Fibroblast of lung (primary cell): ENCODE measurements at regions not wholly inside any gene's neighbourhood (a gene's known extent, or its start where the extent isn't known, plus 50 kb on each side); places are given as distances from the start of the nearest gene placed in this dataset.

Source experiments
- DNase-seq, 2 donors: peaks; one replicate each; pipeline versions ENCODE4 v3.0.0 to v3.0.0-alpha.2; 2010; ENCODE audit warnings: low read depth in 2 of 2
- H2AFZ ChIP-seq: 2 replicates; pipeline ENCODE4 v1.5.1; 2012; ENCODE audit warnings: low read length, control low read depth, inconsistent platforms
- H3K27ac ChIP-seq: 2 replicates; pipeline ENCODE4 v1.5.1; 2011; ENCODE audit warnings: low read length, control low read depth; ENCODE audit not compliant: insufficient read depth
- H3K27me3 ChIP-seq: 2 replicates; pipeline ENCODE4 v1.5.1; 2011; ENCODE audit warnings: mild to moderate bottlenecking, low read length; ENCODE audit not compliant: control insufficient read depth, insufficient read depth
- H3K36me3 ChIP-seq: 2 replicates; pipeline ENCODE4 v1.5.1; 2011; ENCODE audit warnings: low read length; ENCODE audit not compliant: control insufficient read depth, insufficient read depth
- H3K4me1 ChIP-seq: 2 replicates; pipeline ENCODE4 v1.5.1; 2011; ENCODE audit warnings: low read length; ENCODE audit not compliant: control insufficient read depth, insufficient read depth; ENCODE audit errors: extremely low read depth
- H3K4me2 ChIP-seq: 2 replicates; pipeline ENCODE4 v1.5.1; 2011; ENCODE audit warnings: low read length, control low read depth; ENCODE audit not compliant: insufficient read depth; ENCODE audit errors: extremely low read depth
- H3K4me3 ChIP-seq, 4 experiments: fragments of 200-600 bp in 1 of 4; sonication (generic) in 1 of 4; replicated peaks in 1 of 4; 2 replicates each; pipeline ENCODE4 v1.5.1; 2011 to 2016; ENCODE audit warnings: low read length in 4 of 4, low read depth in 3 of 4, mild to moderate bottlenecking in 3 of 4, control low read depth in 2 of 4, inconsistent platforms in 1 of 4, mixed read lengths in 1 of 4; ENCODE audit not compliant: insufficient read depth in 1 of 4; ENCODE audit errors: control extremely low read depth in 1 of 4
- H3K79me2 ChIP-seq: 2 replicates; pipeline ENCODE4 v1.5.1; 2012; ENCODE audit warnings: mild to moderate bottlenecking, low read length, inconsistent platforms; ENCODE audit not compliant: control insufficient read depth, insufficient read depth
- H3K9ac ChIP-seq: 2 replicates; pipeline ENCODE4 v1.5.1; 2011; ENCODE audit warnings: mild to moderate bottlenecking, low read length, control low read depth; ENCODE audit not compliant: insufficient read depth
- H3K9me3 ChIP-seq: 2 replicates; pipeline ENCODE4 v1.5.1; 2012; ENCODE audit warnings: low read depth, low read length; ENCODE audit not compliant: control insufficient read depth, insufficient read depth
- H4K20me1 ChIP-seq: 2 replicates; pipeline ENCODE4 v1.5.1; 2011; ENCODE audit warnings: low read length; ENCODE audit not compliant: control insufficient read depth, insufficient read depth; ENCODE audit errors: extremely low read depth
- CTCF ChIP-seq, 2 donors: IDR thresholded peaks in 1 of 2; conservative IDR thresholded peaks in 1 of 2; 1 replicate in 1 of 2; 2 replicates in 1 of 2; pipeline ENCODE4 v1.5.1; 2011 to 2012; ENCODE audit warnings: low read length in 2 of 2, control low read depth in 1 of 2, inconsistent platforms in 1 of 2, low read depth in 1 of 2, mild to moderate bottlenecking in 1 of 2
- EZH2 ChIP-seq: IDR thresholded peaks from 2 replicates; pipeline ENCODE4 v1.5.1; 2012; ENCODE audit warnings: low read length, control low read depth, mild to moderate bottlenecking; ENCODE audit errors: missing control alignments

DNA sequence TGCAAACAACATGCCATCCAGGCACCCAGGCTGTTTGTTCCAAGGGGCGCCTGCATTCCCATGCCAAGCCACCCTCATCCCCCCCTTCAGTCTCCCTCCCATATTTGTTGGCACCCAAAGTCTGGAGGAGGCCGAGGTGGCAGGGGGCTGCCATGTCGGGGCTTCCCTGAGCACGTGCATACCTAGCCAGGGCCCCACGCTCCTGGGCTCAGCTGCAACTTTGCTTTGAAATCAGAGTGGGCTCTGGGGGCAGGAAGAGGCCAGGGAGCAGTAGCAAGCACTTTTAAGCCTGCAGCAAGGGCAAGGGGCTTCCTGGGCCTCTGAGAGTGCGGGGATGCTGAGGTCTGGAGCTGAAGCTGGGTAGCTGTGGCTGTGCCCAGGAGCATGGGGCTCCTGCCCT is 655.9 kb upstream of the EYS start:
- no peak for TF ChIP-seq CTCF (conservative IDR thresholded peaks at IDR 0.05 in 1 of 2, IDR thresholded peaks at IDR 0.05 in 1 of 2; ENCODE audit: low read depth in 1 of 2, low read length in 2 of 2)
- TF ChIP-seq EZH2: no peak
- no peaks in the 10 kb centered on the region for H3K9me3 ChIP-seq

GRCh38 chr6:66361886-66362285 is 654.9 kb upstream of the EYS start:
- H3K27me3 ChIP-seq: no peaks in the 10 kb centered on the region
- no peaks in the 10 kb centered on the region for H3K36me3 ChIP-seq
- TF ChIP-seq CTCF (conservative IDR thresholded peaks at IDR 0.05 in 1 of 2, IDR thresholded peaks at IDR 0.05 in 1 of 2; ENCODE audit: low read depth in 1 of 2, low read length in 2 of 2) (no peak), EZH2 (no peak)
- H3K27ac ChIP-seq: no peak overlapping the region
- no peaks in the 10 kb centered on the region for H3K79me2 ChIP-seq
- no peaks in the 10 kb centered on the region for H3K9me3 ChIP-seq
- H3K9ac ChIP-seq: no peak overlapping the region
- DNase-seq: no peak
- no peak overlapping the region for H3K4me2 ChIP-seq
- no peaks in the 10 kb centered on the region for H4K20me1 ChIP-seq
- no peak overlapping the region for H3K4me3 ChIP-seq
- H2AFZ ChIP-seq: no peak overlapping the region
- no peaks in the 10 kb centered on the region for H3K4me1 ChIP-seq

More for the DNA sequence above, 655.9 kb upstream of the EYS start:
- H3K36me3 ChIP-seq: no peaks in the 10 kb centered on the region
- no peaks in the 10 kb centered on the region for H3K79me2 ChIP-seq
- H3K4me3 ChIP-seq: no peak overlapping the region
- H3K4me1 ChIP-seq: no peaks in the 10 kb centered on the region
- no peaks in the 10 kb centered on the region for H3K27me3 ChIP-seq
- no peak overlapping the region for H2AFZ ChIP-seq
- no peak overlapping the region for H3K27ac ChIP-seq
- no peaks in the 10 kb centered on the region for H4K20me1 ChIP-seq
- no peak for DNase-seq
- no peak overlapping the region for H3K4me2 ChIP-seq
- no peak overlapping the region for H3K9ac ChIP-seq

DNA sequence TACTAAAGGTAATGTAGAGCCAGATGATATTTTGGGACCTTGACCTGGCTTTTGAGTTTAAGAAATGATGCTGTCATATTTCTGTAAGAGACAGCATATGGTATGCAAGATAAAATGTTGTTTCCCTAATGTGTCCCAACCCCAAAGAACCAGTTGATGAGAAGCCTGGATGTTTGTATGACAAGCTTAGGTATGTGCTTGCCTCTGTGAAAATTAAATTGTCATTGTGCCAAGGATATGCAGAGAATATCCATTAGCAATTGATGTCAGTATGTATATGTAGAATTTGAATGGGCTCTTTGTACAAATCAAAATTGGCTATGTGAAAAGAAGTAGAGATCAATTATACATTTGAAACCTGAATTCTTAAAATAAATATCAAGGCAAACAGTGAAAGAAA is 650.8 kb upstream of the EYS start:
- Histone ChIP-seq H3K4me1 (no peaks in the 10 kb centered on the region), H4K20me1 (no peaks in the 10 kb centered on the region), H3K27me3 (no peaks in the 10 kb centered on the region), H3K79me2 (no peaks in the 10 kb centered on the region), H3K27ac (no peak overlapping the region), H3K9me3 (no peaks in the 10 kb centered on the region), H3K36me3 (no peaks in the 10 kb centered on the region), H3K4me2 (no peak overlapping the region), H3K9ac (no peak overlapping the region), H3K4me3 (no peak overlapping the region), H2AFZ (no peak overlapping the region)
- TF ChIP-seq CTCF (conservative IDR thresholded peaks at IDR 0.05 in 1 of 2, IDR thresholded peaks at IDR 0.05 in 1 of 2; ENCODE audit: low read depth in 1 of 2, low read length in 2 of 2) (no peak), EZH2 (no peak)
- no peak for DNase-seq
